ENCODE measurements at regions not wholly inside any gene's neighbourhood (a gene's known extent, or its start where the extent isn't known, plus 50 kb on each side); places are given as distances from the start of the nearest gene placed in this dataset.

- DNase-seq (ENCODE audit: extremely low read depth, insufficient read length) = no peak
- Histone ChIP-seq H3K4me3 (replicated peaks; ENCODE audit: low read depth, low read length) (no peak overlapping the region), H3K36me3 (ENCODE audit: control insufficient read depth, insufficient read depth, low read length) (no peaks in the 10 kb centered on the region), H3K27me3 (replicated peaks; ENCODE audit: control insufficient read depth, insufficient read depth, low read length) (peaks cover 2% of the 10 kb centered on the region)
- TF ChIP-seq, protein P1, sequence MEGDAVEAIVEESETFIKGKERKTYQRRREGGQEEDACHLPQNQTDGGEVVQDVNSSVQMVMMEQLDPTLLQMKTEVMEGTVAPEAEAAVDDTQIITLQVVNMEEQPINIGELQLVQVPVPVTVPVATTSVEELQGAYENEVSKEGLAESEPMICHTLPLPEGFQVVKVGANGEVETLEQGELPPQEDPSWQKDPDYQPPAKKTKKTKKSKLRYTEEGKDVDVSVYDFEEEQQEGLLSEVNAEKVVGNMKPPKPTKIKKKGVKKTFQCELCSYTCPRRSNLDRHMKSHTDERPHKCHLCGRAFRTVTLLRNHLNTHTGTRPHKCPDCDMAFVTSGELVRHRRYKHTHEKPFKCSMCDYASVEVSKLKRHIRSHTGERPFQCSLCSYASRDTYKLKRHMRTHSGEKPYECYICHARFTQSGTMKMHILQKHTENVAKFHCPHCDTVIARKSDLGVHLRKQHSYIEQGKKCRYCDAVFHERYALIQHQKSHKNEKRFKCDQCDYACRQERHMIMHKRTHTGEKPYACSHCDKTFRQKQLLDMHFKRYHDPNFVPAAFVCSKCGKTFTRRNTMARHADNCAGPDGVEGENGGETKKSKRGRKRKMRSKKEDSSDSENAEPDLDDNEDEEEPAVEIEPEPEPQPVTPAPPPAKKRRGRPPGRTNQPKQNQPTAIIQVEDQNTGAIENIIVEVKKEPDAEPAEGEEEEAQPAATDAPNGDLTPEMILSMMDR (IDR thresholded peaks at IDR 0.05; ENCODE audit: insufficient read depth, low read length, poor library complexity, severe bottlenecking) = no peak
Measured at GRCh38 chr2:7417845-7418742, 500.9 kb downstream of the RNF144A start.

GRCh38 chr2:7419186-7419585 is 502.0 kb downstream of the RNF144A start:
- peaks cover 4% of the 10 kb centered on the region for H3K27me3 ChIP-seq (replicated peaks; ENCODE audit: control insufficient read depth, insufficient read depth, low read length)
- TF ChIP-seq, protein P1 (IDR thresholded peaks at IDR 0.05; ENCODE audit: insufficient read depth, low read length, poor library complexity, severe bottlenecking) = no peak
- no peaks in the 10 kb centered on the region for H3K36me3 ChIP-seq (ENCODE audit: control insufficient read depth, insufficient read depth, low read length)
- DNase-seq (ENCODE audit: extremely low read depth, insufficient read length) = no peak
- no peak overlapping the region for H3K4me3 ChIP-seq (replicated peaks; ENCODE audit: low read depth, low read length)

DNA sequence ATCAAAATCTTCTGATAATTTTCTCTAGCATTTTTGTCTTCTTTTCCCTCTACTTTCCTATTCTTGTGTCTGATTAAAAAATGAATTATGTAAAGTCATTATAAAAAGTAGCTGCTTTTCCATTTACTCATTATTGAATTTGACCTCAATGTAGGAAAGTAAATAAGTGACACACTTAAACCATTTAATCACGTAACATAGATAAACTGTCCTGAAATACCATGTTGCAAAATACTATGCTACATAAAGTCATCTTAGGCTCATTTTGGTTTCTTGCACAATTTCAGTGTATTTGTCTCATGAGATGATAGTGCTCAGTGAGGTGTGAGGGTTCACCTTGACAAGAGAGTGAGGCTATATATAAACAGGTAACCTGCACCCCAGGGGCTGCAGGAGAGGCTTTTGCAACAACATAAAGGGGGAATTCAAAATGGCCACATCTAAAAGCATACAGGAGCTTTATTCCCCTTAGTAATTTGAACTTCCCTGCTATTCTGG is 502.7 kb downstream of the RNF144A start:
- H3K36me3 ChIP-seq (ENCODE audit: control insufficient read depth, insufficient read depth, low read length) = no peaks in the 10 kb centered on the region
- no peak for DNase-seq (ENCODE audit: extremely low read depth, insufficient read length)
- TF ChIP-seq, protein P1 (IDR thresholded peaks at IDR 0.05; ENCODE audit: insufficient read depth, low read length, poor library complexity, severe bottlenecking) = no peak
- no peak overlapping the region for H3K4me3 ChIP-seq (replicated peaks; ENCODE audit: low read depth, low read length)
- H3K27me3 ChIP-seq (replicated peaks; ENCODE audit: control insufficient read depth, insufficient read depth, low read length) = peaks cover 4% of the 10 kb centered on the region

GRCh38 chr2:7420530-7420929 is 503.3 kb downstream of the RNF144A start:
- no peak for DNase-seq (ENCODE audit: extremely low read depth, insufficient read length)
- H3K27me3 ChIP-seq (replicated peaks; ENCODE audit: control insufficient read depth, insufficient read depth, low read length) = peaks cover 4% of the 10 kb centered on the region

GRCh38 chr2:7424481-7424880 is 507.3 kb downstream of the RNF144A start:
- peaks cover 4% of the 10 kb centered on the region for H3K27me3 ChIP-seq (replicated peaks; ENCODE audit: control insufficient read depth, insufficient read depth, low read length)
- H3K36me3 ChIP-seq (ENCODE audit: control insufficient read depth, insufficient read depth, low read length) = no peaks in the 10 kb centered on the region
- TF ChIP-seq, protein P1 (IDR thresholded peaks at IDR 0.05; ENCODE audit: insufficient read depth, low read length, poor library complexity, severe bottlenecking) = no peak
- H3K4me3 ChIP-seq (replicated peaks; ENCODE audit: low read depth, low read length) = no peak overlapping the region
- DNase-seq (ENCODE audit: extremely low read depth, insufficient read length) = no peak

More at GRCh38 chr2:7420530-7420929, 503.3 kb downstream of the RNF144A start:
- TF ChIP-seq, protein P1 (IDR thresholded peaks at IDR 0.05; ENCODE audit: insufficient read depth, low read length, poor library complexity, severe bottlenecking) = no peak
- Histone ChIP-seq H3K36me3 (ENCODE audit: control insufficient read depth, insufficient read depth, low read length) (no peaks in the 10 kb centered on the region), H3K4me3 (replicated peaks; ENCODE audit: low read depth, low read length) (no peak overlapping the region)
